Smooth muscle cell of the brain vasculature (primary cell): ENCODE measurements at regions not wholly inside any gene's neighbourhood (a gene's known extent, or its start where the extent isn't known, plus 50 kb on each side); places are given as distances from the start of the nearest gene placed in this dataset.

ENCODE experiments used
- DNase-seq: peaks from one replicate; pipeline ENCODE4 v3.0.0-alpha.2; 2012; ENCODE audit warnings: low read depth, low spot score

- no peak for DNase-seq
These were observed 179.4 kb upstream of the ADAMTS5 start for GRCh38 chr21:27146268-27146667.

- no peak for DNase-seq
These were observed 178.4 kb upstream of the ADAMTS5 start for GRCh38 chr21:27145134-27145798.

- no peak for DNase-seq
These were observed 176.6 kb upstream of the ADAMTS5 start for GRCh38 chr21:27143476-27143875.

GRCh38 chr21:27139526-27139925 is 172.6 kb upstream of the ADAMTS5 start:
- DNase-seq = no peak

- DNase-seq = peak; percentile 29
These were observed 167.6 kb upstream of the ADAMTS5 start for GRCh38 chr21:27134516-27134915.

- no peak for DNase-seq
These were observed 165.4 kb upstream of the ADAMTS5 start for GRCh38 chr21:27132266-27132665.

- no peak for DNase-seq
These were observed 163.3 kb upstream of the ADAMTS5 start for GRCh38 chr21:27130154-27130553.

- DNase-seq = no peak
These were observed 162.8 kb upstream of the ADAMTS5 start for GRCh38 chr21:27129694-27130093.

GRCh38 chr21:27129215-27129614 is 162.3 kb upstream of the ADAMTS5 start:
- no peak for DNase-seq

- no peak for DNase-seq
These were observed 159.3 kb upstream of the ADAMTS5 start for GRCh38 chr21:27126140-27126539.

- no peak for DNase-seq
These were observed 155.8 kb upstream of the ADAMTS5 start for GRCh38 chr21:27122686-27123085.

GRCh38 chr21:27114111-27114510 is 147.2 kb upstream of the ADAMTS5 start:
- no peak for DNase-seq

GRCh38 chr21:27112186-27112585 is 145.3 kb upstream of the ADAMTS5 start:
- DNase-seq = no peak

- DNase-seq = no peak
These were observed 144.1 kb upstream of the ADAMTS5 start for GRCh38 chr21:27110956-27111355.

GRCh38 chr21:27108701-27109100 is 141.8 kb upstream of the ADAMTS5 start:
- DNase-seq = no peak

GRCh38 chr21:27108228-27108627 is 141.3 kb upstream of the ADAMTS5 start:
- no peak for DNase-seq

GRCh38 chr21:27104846-27105431 is 138.1 kb upstream of the ADAMTS5 start:
- DNase-seq = no peak

GRCh38 chr21:27103768-27104167 is 136.9 kb upstream of the ADAMTS5 start:
- DNase-seq = no peak

GRCh38 chr21:27101523-27101922 is 134.6 kb upstream of the ADAMTS5 start:
- no peak for DNase-seq

- DNase-seq = no peak
These were observed 127.5 kb upstream of the ADAMTS5 start for GRCh38 chr21:27094184-27094948.

- no peak for DNase-seq
These were observed 119.7 kb upstream of the ADAMTS5 start for GRCh38 chr21:27086630-27087029.

GRCh38 chr21:27086186-27086585 is 119.3 kb upstream of the ADAMTS5 start:
- no peak for DNase-seq

GRCh38 chr21:27085387-27085786 is 118.5 kb upstream of the ADAMTS5 start:
- DNase-seq = no peak
